ENCODE measurements at regions not wholly inside any gene's neighbourhood (a gene's known extent, or its start where the extent isn't known, plus 50 kb on each side); places are given as distances from the start of the nearest gene placed in this dataset.

DNA sequence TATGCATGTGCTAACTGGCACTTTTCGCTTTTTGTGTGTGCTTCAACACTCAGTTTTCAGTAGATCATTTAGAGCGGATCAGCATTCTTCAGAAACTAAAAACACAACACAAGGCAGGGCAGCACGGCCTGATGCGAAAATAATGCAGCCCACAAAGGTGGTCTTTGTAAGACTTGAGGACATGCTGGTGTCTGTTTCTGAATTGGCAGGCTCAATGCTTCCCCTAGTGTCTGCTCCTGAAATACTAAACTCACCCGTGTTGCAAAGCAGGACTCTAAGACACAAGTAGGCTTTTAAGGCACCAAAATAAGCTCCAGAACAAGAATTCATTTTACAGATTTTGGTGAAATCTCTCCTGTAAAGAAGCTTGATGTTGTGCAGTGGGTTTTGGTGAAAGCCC, 676.5 kb downstream of the TENT5A start:
- H3K4me3 ChIP-seq (ENCODE audit: low read depth, low read length, poor library complexity, severe bottlenecking): no peak overlapping the region
- CTCF ChIA-PET: no interaction called here
- H3K27ac ChIP-seq (ENCODE audit: low read depth, low read length, poor library complexity, severe bottlenecking): no peak overlapping the region
- no TSS peak for BruUV-seq (replicated peaks)
- no peaks in the 10 kb centered on the region for H3K9me3 ChIP-seq (ENCODE audit: low read depth, low read length, poor library complexity, severe bottlenecking)
- DNase-seq (ENCODE audit: low spot score): peak; percentile 57
- no peak for TF ChIP-seq EZH2 (IDR thresholded peaks at IDR 0.05; ENCODE audit: borderline replicate concordance, low read depth, low read length, poor library complexity, severe bottlenecking)
- TF ChIP-seq, protein P1, sequence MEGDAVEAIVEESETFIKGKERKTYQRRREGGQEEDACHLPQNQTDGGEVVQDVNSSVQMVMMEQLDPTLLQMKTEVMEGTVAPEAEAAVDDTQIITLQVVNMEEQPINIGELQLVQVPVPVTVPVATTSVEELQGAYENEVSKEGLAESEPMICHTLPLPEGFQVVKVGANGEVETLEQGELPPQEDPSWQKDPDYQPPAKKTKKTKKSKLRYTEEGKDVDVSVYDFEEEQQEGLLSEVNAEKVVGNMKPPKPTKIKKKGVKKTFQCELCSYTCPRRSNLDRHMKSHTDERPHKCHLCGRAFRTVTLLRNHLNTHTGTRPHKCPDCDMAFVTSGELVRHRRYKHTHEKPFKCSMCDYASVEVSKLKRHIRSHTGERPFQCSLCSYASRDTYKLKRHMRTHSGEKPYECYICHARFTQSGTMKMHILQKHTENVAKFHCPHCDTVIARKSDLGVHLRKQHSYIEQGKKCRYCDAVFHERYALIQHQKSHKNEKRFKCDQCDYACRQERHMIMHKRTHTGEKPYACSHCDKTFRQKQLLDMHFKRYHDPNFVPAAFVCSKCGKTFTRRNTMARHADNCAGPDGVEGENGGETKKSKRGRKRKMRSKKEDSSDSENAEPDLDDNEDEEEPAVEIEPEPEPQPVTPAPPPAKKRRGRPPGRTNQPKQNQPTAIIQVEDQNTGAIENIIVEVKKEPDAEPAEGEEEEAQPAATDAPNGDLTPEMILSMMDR (conservative IDR thresholded peaks at IDR 0.05; ENCODE audit: low read depth, low read length): peak; percentile 79
- POLR2A ChIA-PET (ENCODE audit: low non-redundant PET): interaction anchor here (0.6 kb wide), 1 partner anchor 203 kb away, joined by 10 read pairs; no protein-coding TSS in a partner anchor
- no peaks in the 10 kb centered on the region for H3K4me1 ChIP-seq (ENCODE audit: insufficient read depth, low read length, poor library complexity, severe bottlenecking)
- H3K36me3 ChIP-seq (ENCODE audit: insufficient read depth, low read length, poor library complexity, severe bottlenecking): no peaks in the 10 kb centered on the region
- intact Hi-C loops (cut with micrococcal nuclease; ENCODE audit: unreplicated experiment): loop anchor here (10.0 kb wide), 1 partner anchor 471 kb away; no protein-coding TSS in a partner anchor
- peaks cover 8% of the 10 kb centered on the region for H3K27me3 ChIP-seq (replicated peaks; ENCODE audit: insufficient read depth, low read depth, low read length, poor library complexity)

DNA sequence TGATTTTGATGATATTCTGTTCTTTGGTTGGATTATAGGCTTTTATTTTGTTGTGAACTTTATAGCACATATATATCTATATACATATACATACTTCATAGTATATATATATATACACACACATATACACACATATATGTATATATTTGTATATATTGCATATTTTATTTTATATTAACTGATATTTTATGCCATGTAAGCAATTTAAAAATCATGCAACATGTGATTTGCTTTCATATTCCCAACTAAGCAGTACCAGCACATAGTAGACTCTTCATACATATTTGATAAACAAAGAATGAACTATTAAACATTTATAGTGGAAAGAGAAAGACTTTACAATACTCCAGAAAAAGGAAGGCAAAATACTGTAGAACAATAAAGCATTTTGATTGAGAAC, 679.2 kb downstream of the TENT5A start:
- POLR2A ChIA-PET (ENCODE audit: low non-redundant PET): no interaction called here
- BruUV-seq (replicated peaks): no TSS peak
- intact Hi-C loops (cut with micrococcal nuclease; ENCODE audit: unreplicated experiment): loop anchor here (10.0 kb wide), 1 partner anchor 469 kb away; no protein-coding TSS in a partner anchor

DNA sequence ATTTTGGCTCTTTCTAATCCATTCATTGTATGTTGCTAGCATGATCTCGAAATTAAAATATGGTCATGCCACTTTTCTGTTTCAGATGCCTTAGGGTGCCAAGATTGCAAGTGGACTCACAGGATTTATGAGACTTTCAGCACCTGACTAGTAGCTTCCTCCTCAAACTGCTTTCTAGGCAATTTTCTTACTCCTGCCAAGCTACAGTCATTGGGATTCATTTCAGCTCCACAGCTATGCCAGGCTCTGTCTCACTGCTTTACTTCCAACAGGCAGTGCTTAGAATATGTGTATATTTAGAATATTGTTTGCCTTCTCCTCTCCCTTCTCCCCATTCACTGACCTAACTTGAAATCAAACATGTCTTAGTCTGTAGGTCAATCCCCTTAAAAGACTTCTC, 681.4 kb downstream of the TENT5A start:
- DNase-seq (ENCODE audit: low spot score): no peak
- Histone ChIP-seq H3K27ac (ENCODE audit: low read depth, low read length, poor library complexity, severe bottlenecking) (no peak overlapping the region), H3K27me3 (replicated peaks; ENCODE audit: insufficient read depth, low read depth, low read length, poor library complexity) (peaks cover 9% of the 10 kb centered on the region), H3K9me3 (ENCODE audit: low read depth, low read length, poor library complexity, severe bottlenecking) (no peaks in the 10 kb centered on the region), H3K4me1 (ENCODE audit: insufficient read depth, low read length, poor library complexity, severe bottlenecking) (peaks cover 29% of the 10 kb centered on the region), H3K36me3 (ENCODE audit: insufficient read depth, low read length, poor library complexity, severe bottlenecking) (no peaks in the 10 kb centered on the region), H3K4me3 (ENCODE audit: low read depth, low read length, poor library complexity, severe bottlenecking) (no peak overlapping the region)
- ChIA-PET CTCF (no interaction called here), POLR2A (ENCODE audit: low non-redundant PET) (no interaction called here)
- no peak for TF ChIP-seq EZH2 (IDR thresholded peaks at IDR 0.05; ENCODE audit: borderline replicate concordance, low read depth, low read length, poor library complexity, severe bottlenecking)
- TF ChIP-seq, protein P1 (conservative IDR thresholded peaks at IDR 0.05; ENCODE audit: low read depth, low read length): no peak
- BruUV-seq (replicated peaks): no TSS peak
- intact Hi-C loops (cut with micrococcal nuclease; ENCODE audit: unreplicated experiment): loop anchor here (10.0 kb wide), 1 partner anchor 466 kb away; no protein-coding TSS in a partner anchor

More for the DNA sequence above, 679.2 kb downstream of the TENT5A start:
- no peaks in the 10 kb centered on the region for H3K9me3 ChIP-seq (ENCODE audit: low read depth, low read length, poor library complexity, severe bottlenecking)
- H3K4me3 ChIP-seq (ENCODE audit: low read depth, low read length, poor library complexity, severe bottlenecking): no peak overlapping the region
- TF ChIP-seq, protein P1 (conservative IDR thresholded peaks at IDR 0.05; ENCODE audit: low read depth, low read length): no peak
- TF ChIP-seq EZH2 (IDR thresholded peaks at IDR 0.05; ENCODE audit: borderline replicate concordance, low read depth, low read length, poor library complexity, severe bottlenecking): no peak
- H3K27ac ChIP-seq (ENCODE audit: low read depth, low read length, poor library complexity, severe bottlenecking): no peak overlapping the region
- no peak for DNase-seq (ENCODE audit: low spot score)
- H3K27me3 ChIP-seq (replicated peaks; ENCODE audit: insufficient read depth, low read depth, low read length, poor library complexity): peaks cover 9% of the 10 kb centered on the region
- CTCF ChIA-PET: no interaction called here
- peaks cover 10% of the 10 kb centered on the region for H3K4me1 ChIP-seq (ENCODE audit: insufficient read depth, low read length, poor library complexity, severe bottlenecking)
- no peaks in the 10 kb centered on the region for H3K36me3 ChIP-seq (ENCODE audit: insufficient read depth, low read length, poor library complexity, severe bottlenecking)
